ENCODE measurements at regions not wholly inside any gene's neighbourhood (a gene's known extent, or its start where the extent isn't known, plus 50 kb on each side); places are given as distances from the start of the nearest gene placed in this dataset.
A peak's percentile ranks its signal among the peaks of the same experiment; 100 is the strongest.

GRCh38 chr10:29732918-29733317, 98.1 kb upstream of the SVIL start:
- Histone ChIP-seq H3K36me3 (ENCODE audit: control insufficient read depth, insufficient read depth, low read length) (peaks cover 2% of the 10 kb centered on the region), H3K27me3 (ENCODE audit: control insufficient read depth, insufficient read depth, low read length) (no peaks in the 10 kb centered on the region), H3K9me3 (ENCODE audit: control insufficient read depth, insufficient read depth, low read depth, low read length) (no peaks in the 10 kb centered on the region), H3K9ac (ENCODE audit: insufficient read depth, low read length) (no peak overlapping the region), H2AFZ (ENCODE audit: low read length) (no peak overlapping the region), H3K4me3 (replicated peaks in 1 of 4; ENCODE audit: control extremely low read depth in 1 of 4, insufficient read depth in 1 of 4, low read depth in 3 of 4, low read length in 4 of 4) (peak overlapping the region in 1 of 4 experiments; percentile 93), H3K4me2 (ENCODE audit: extremely low read depth, insufficient read depth, low read length) (no peak overlapping the region), H3K4me1 (ENCODE audit: control insufficient read depth, extremely low read depth, insufficient read depth, low read length) (no peaks in the 10 kb centered on the region), H3K79me2 (ENCODE audit: control insufficient read depth, insufficient read depth, low read length) (peaks cover 33% of the 10 kb centered on the region), H3K27ac (ENCODE audit: insufficient read depth, low read length) (no peak overlapping the region), H4K20me1 (ENCODE audit: control insufficient read depth, extremely low read depth, insufficient read depth, low read length) (no peaks in the 10 kb centered on the region)
- DNase-seq (ENCODE audit: low read depth in 2 of 2): no peak
- no peak for TF ChIP-seq CTCF (conservative IDR thresholded peaks at IDR 0.05 in 1 of 2, IDR thresholded peaks at IDR 0.05 in 1 of 2; ENCODE audit: low read depth in 1 of 2, low read length in 2 of 2)
- TF ChIP-seq EZH2 (IDR thresholded peaks at IDR 0.05; ENCODE audit: low read length, missing control alignments): no peak

GRCh38 chr10:29731760-29732159, 97.0 kb upstream of the SVIL start:
- Histone ChIP-seq H4K20me1 (ENCODE audit: control insufficient read depth, extremely low read depth, insufficient read depth, low read length) (no peaks in the 10 kb centered on the region), H2AFZ (ENCODE audit: low read length) (no peak overlapping the region), H3K4me1 (ENCODE audit: control insufficient read depth, extremely low read depth, insufficient read depth, low read length) (no peaks in the 10 kb centered on the region), H3K4me2 (ENCODE audit: extremely low read depth, insufficient read depth, low read length) (peak overlapping the region; percentile 40), H3K9ac (ENCODE audit: insufficient read depth, low read length) (no peak overlapping the region), H3K4me3 (replicated peaks in 1 of 4; ENCODE audit: control extremely low read depth in 1 of 4, insufficient read depth in 1 of 4, low read depth in 3 of 4, low read length in 4 of 4) (peak overlapping the region in 1 of 4 experiments; percentile 39), H3K36me3 (ENCODE audit: control insufficient read depth, insufficient read depth, low read length) (peaks cover 2% of the 10 kb centered on the region), H3K9me3 (ENCODE audit: control insufficient read depth, insufficient read depth, low read depth, low read length) (no peaks in the 10 kb centered on the region), H3K27me3 (ENCODE audit: control insufficient read depth, insufficient read depth, low read length) (no peaks in the 10 kb centered on the region), H3K79me2 (ENCODE audit: control insufficient read depth, insufficient read depth, low read length) (peaks cover 37% of the 10 kb centered on the region), H3K27ac (ENCODE audit: insufficient read depth, low read length) (no peak overlapping the region)
- TF ChIP-seq EZH2 (IDR thresholded peaks at IDR 0.05; ENCODE audit: low read length, missing control alignments) (no peak), CTCF (conservative IDR thresholded peaks at IDR 0.05 in 1 of 2, IDR thresholded peaks at IDR 0.05 in 1 of 2; ENCODE audit: low read depth in 1 of 2, low read length in 2 of 2) (no peak)
- DNase-seq (ENCODE audit: low read depth in 2 of 2): peak; percentile 38 to 48

- no peak for DNase-seq (ENCODE audit: low read depth in 2 of 2)
- no peak overlapping the region for H3K4me3 ChIP-seq (replicated peaks in 1 of 4; ENCODE audit: control extremely low read depth in 1 of 4, insufficient read depth in 1 of 4, low read depth in 3 of 4, low read length in 4 of 4)
- no peak overlapping the region for H2AFZ ChIP-seq (ENCODE audit: low read length)
- H3K4me1 ChIP-seq (ENCODE audit: control insufficient read depth, extremely low read depth, insufficient read depth, low read length): no peaks in the 10 kb centered on the region
- H3K27ac ChIP-seq (ENCODE audit: insufficient read depth, low read length): no peak overlapping the region
- TF ChIP-seq CTCF (conservative IDR thresholded peaks at IDR 0.05 in 1 of 2, IDR thresholded peaks at IDR 0.05 in 1 of 2; ENCODE audit: low read depth in 1 of 2, low read length in 2 of 2) (no peak), EZH2 (IDR thresholded peaks at IDR 0.05; ENCODE audit: low read length, missing control alignments) (no peak)
- H3K79me2 ChIP-seq (ENCODE audit: control insufficient read depth, insufficient read depth, low read length): peaks cover 37% of the 10 kb centered on the region
- H3K4me2 ChIP-seq (ENCODE audit: extremely low read depth, insufficient read depth, low read length): no peak overlapping the region
- no peaks in the 10 kb centered on the region for H4K20me1 ChIP-seq (ENCODE audit: control insufficient read depth, extremely low read depth, insufficient read depth, low read length)
- H3K36me3 ChIP-seq (ENCODE audit: control insufficient read depth, insufficient read depth, low read length): peaks cover 2% of the 10 kb centered on the region
- H3K9ac ChIP-seq (ENCODE audit: insufficient read depth, low read length): no peak overlapping the region
- no peaks in the 10 kb centered on the region for H3K27me3 ChIP-seq (ENCODE audit: control insufficient read depth, insufficient read depth, low read length)
- no peaks in the 10 kb centered on the region for H3K9me3 ChIP-seq (ENCODE audit: control insufficient read depth, insufficient read depth, low read depth, low read length)
These were observed 96.2 kb upstream of the SVIL start for GRCh38 chr10:29730969-29731368.

All from fibroblast of lung (primary cell).